Panc1 (cell line): ENCODE measurements at regions not wholly inside any gene's neighbourhood (a gene's known extent, or its start where the extent isn't known, plus 50 kb on each side); places are given as distances from the start of the nearest gene placed in this dataset.

Experiments
- ATAC-seq: fragments of 200-7000 bp; cut with Tn5 transposase; 2 replicates; pipeline ENCODE4 v1.9.1; 2020; ENCODE audit warnings: mild to moderate bottlenecking, moderate library complexity
- BruUV-seq: library from RNA; stranded (reverse); fragments of 400-500 nt; replicated peaks from 2 replicates; lab custom pipeline; 2021; lab: Mats Ljungman, UMichigan
- CTCF ChIA-PET: fragments of 300-600 bp; sonication (Branson Sonifier 250); formaldehyde crosslinking; loops from one replicate; lab custom pipeline; 2022; ENCODE audit warnings: antibody characterized with exemption; lab: Charles Lee
- POLR2A ChIA-PET: fragments of 300-600 bp; sonication (Branson Sonifier 250); formaldehyde crosslinking; loops from one replicate; lab custom pipeline; 2022; ENCODE audit warnings: antibody characterized with exemption; lab: Charles Lee
- DNase-seq: peaks from one replicate; pipeline ENCODE4 v3.0.0-alpha.2; 2010; ENCODE audit warnings: low read depth, low spot score
- H3K27ac ChIP-seq: 2 replicates; pipeline ENCODE4 v1.5.1; 2011; ENCODE audit warnings: mild to moderate bottlenecking, low read length, inconsistent platforms
- H3K27me3 ChIP-seq: fragments of 200-500 bp; sonication (Bioruptor generic); 2 replicates; pipeline ENCODE4 v1.6.0; 2014; ENCODE audit warnings: low read length, inconsistent platforms; ENCODE audit not compliant: control insufficient read depth, insufficient read depth
- H3K36me3 ChIP-seq: fragments of 200-500 bp; sonication (Bioruptor generic); 2 replicates; pipeline ENCODE4 v1.5.1; 2014; ENCODE audit warnings: inconsistent platforms, mild to moderate bottlenecking, low read length, moderate library complexity; ENCODE audit not compliant: control insufficient read depth, insufficient read depth
- H3K4me1 ChIP-seq: 2 replicates; pipeline ENCODE4 v1.5.1; 2011; ENCODE audit warnings: inconsistent platforms, mild to moderate bottlenecking, low read length, moderate library complexity; ENCODE audit not compliant: control insufficient read depth, insufficient read depth
- H3K4me3 ChIP-seq, 2 experiments: 2 replicates each; pipeline ENCODE4 v1.5.1; 2011 to 2012; ENCODE audit warnings: low read depth in 2 of 2, low read length in 2 of 2, mild to moderate bottlenecking in 2 of 2, inconsistent platforms in 1 of 2, moderate library complexity in 1 of 2
- H3K9me3 ChIP-seq: fragments of 200-500 bp; sonication (Bioruptor generic); 2 replicates; pipeline ENCODE4 v1.5.1; 2014; ENCODE audit warnings: low read depth, mild to moderate bottlenecking, inconsistent platforms, low read length, moderate library complexity; ENCODE audit not compliant: control insufficient read depth, insufficient read depth
- CTCF ChIP-seq: fragments of 450-650 bp; IDR thresholded peaks from 2 replicates; pipeline ENCODE4 v1.5.1; 2017; ENCODE audit warnings: mild to moderate bottlenecking
- POLR2AphosphoS5 ChIP-seq: IDR thresholded peaks from 2 replicates; pipeline ENCODE4 v1.6.1; 2012; ENCODE audit warnings: mild to moderate bottlenecking, low read depth, low read length, moderate library complexity
- REST ChIP-seq, 2 experiments: IDR thresholded peaks; 2 replicates each; pipeline ENCODE4 v1.6.1; 2011 to 2012; ENCODE audit warnings: low read depth in 2 of 2, control low read depth in 1 of 2, low read length in 1 of 2, mild to moderate bottlenecking in 1 of 2, moderate library complexity in 1 of 2; ENCODE audit not compliant: insufficient read depth in 1 of 2
- SIN3A ChIP-seq: IDR thresholded peaks from 2 replicates; pipeline ENCODE4 v1.6.1; 2012; ENCODE audit warnings: low read depth, mild to moderate bottlenecking, low read length, moderate library complexity, borderline replicate concordance; ENCODE audit not compliant: insufficient read depth
- TCF7L2 ChIP-seq: IDR thresholded peaks from 2 replicates; pipeline ENCODE4 v1.6.1; 2011; ENCODE audit warnings: mild to moderate bottlenecking, low read depth, low read length, inconsistent platforms
- in situ Hi-C: cut with HindIII; loops from 2 replicates; pipeline ENCODE4 v1.10.0; 2016; ENCODE audit warnings: low sequenced_read_pairs, low pct_unique_long_range_greater_than_20kb
- intact Hi-C: fragments of 100-400 bp; cut with micrococcal nuclease; formaldehyde crosslinking; loops from one replicate; pipeline ENCODE4 v1.10.0; 2022; ENCODE audit not compliant: unreplicated experiment

GRCh38 chr9:107872457-107873192 lies 383.1 kb upstream of the KLF4 start:
- H3K27ac ChIP-seq: no peak overlapping the region
- POLR2A ChIA-PET: no interaction called here
- H3K27me3 ChIP-seq: no peaks in the 10 kb centered on the region
- BruUV-seq: no TSS peak
- ATAC-seq (no peak), DNase-seq (no peak)
- intact Hi-C loops (no loop called here), in situ Hi-C loops (no loop called here)
- TF ChIP-seq POLR2AphosphoS5: no peak
- no peak for TF ChIP-seq TCF7L2
- no peak overlapping the region for H3K4me3 ChIP-seq
- CTCF ChIA-PET: no interaction called here
- H3K36me3 ChIP-seq: no peaks in the 10 kb centered on the region; the same call in 1 of the 2 replicates
- H3K9me3 ChIP-seq: no peaks in the 10 kb centered on the region
- no peaks in the 10 kb centered on the region for H3K4me1 ChIP-seq

GRCh38 chr9:107870927-107871680 lies 381.5 kb upstream of the KLF4 start:
- Histone ChIP-seq H3K27me3 (no peaks in the 10 kb centered on the region), H3K36me3 (no peaks in the 10 kb centered on the region; the same call in 1 of the 2 replicates), H3K4me3 (no peak overlapping the region), H3K4me1 (no peaks in the 10 kb centered on the region), H3K27ac (no peak overlapping the region), H3K9me3 (no peaks in the 10 kb centered on the region)
- CTCF ChIA-PET: no interaction called here
- POLR2A ChIA-PET: no interaction called here
- ATAC-seq (no peak), DNase-seq (no peak)
- BruUV-seq: no TSS peak
- TF ChIP-seq REST (IDR thresholded peaks at IDR 0.05; ENCODE audit: insufficient read depth in 1 of 2, low read depth in 2 of 2, low read length in 1 of 2) (no peak), CTCF (no peak), TCF7L2 (no peak), POLR2AphosphoS5 (no peak), SIN3A (no peak)
- in situ Hi-C loops (no loop called here), intact Hi-C loops (no loop called here)

GRCh38 chr9:107870221-107870620 lies 380.7 kb upstream of the KLF4 start:
- ATAC-seq: no peak

More at GRCh38 chr9:107870221-107870620, 380.7 kb upstream of the KLF4 start:
- no TSS peak for BruUV-seq
- H3K9me3 ChIP-seq: no peaks in the 10 kb centered on the region
- no peaks in the 10 kb centered on the region for H3K4me1 ChIP-seq
- no peak overlapping the region for H3K27ac ChIP-seq
- ChIA-PET POLR2A (no interaction called here), CTCF (no interaction called here)
- in situ Hi-C loops: no loop called here
- no peaks in the 10 kb centered on the region; the same call in 1 of the 2 replicates for H3K36me3 ChIP-seq
- no peak for DNase-seq
- intact Hi-C loops: no loop called here
- H3K27me3 ChIP-seq: no peaks in the 10 kb centered on the region
- no peak overlapping the region for H3K4me3 ChIP-seq
- no peak for TF ChIP-seq SIN3A
- no peak for TF ChIP-seq TCF7L2
- no peak for TF ChIP-seq POLR2AphosphoS5
